ENCODE measurements at regions not wholly inside any gene's neighbourhood (a gene's known extent, or its start where the extent isn't known, plus 50 kb on each side); places are given as distances from the start of the nearest gene placed in this dataset.

DNA sequence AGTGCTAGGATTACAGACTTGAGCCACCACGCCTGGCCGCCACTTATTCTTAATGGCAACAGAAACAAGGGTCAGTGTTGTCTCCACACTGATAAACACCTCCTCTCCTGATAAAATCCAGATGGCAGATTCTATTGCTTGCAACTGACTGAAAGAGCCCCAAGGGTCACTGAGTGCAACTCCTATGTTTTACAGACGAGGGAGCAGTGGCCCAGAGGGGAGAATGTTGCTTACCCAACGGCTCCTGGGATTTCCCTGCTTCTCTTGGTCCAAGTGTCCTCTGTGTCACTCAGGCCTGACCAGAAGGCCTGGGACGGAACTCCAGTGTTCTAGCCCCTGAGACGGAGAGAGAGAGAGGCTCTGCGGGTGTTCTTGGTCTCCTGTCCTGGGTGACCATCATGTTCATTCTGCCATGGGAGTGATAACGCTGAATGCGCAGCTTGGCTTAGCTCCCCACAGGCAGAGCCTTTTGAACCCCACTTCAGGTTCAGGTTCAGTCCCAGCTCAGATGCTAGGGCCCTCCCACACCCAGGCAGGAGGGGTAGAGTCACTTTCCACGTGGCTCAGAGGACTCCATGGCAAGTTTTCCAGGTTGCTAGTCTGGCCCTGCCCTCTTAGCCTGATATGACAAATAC lies 77.3 kb upstream of the NLRP1 start:
- no peaks in the 10 kb centered on the region for H3K36me3 ChIP-seq (replicated peaks)
- no peak overlapping the region for H3K27ac ChIP-seq
- H3K27me3 ChIP-seq (replicated peaks) = no peaks in the 10 kb centered on the region
- TF ChIP-seq, protein P1, sequence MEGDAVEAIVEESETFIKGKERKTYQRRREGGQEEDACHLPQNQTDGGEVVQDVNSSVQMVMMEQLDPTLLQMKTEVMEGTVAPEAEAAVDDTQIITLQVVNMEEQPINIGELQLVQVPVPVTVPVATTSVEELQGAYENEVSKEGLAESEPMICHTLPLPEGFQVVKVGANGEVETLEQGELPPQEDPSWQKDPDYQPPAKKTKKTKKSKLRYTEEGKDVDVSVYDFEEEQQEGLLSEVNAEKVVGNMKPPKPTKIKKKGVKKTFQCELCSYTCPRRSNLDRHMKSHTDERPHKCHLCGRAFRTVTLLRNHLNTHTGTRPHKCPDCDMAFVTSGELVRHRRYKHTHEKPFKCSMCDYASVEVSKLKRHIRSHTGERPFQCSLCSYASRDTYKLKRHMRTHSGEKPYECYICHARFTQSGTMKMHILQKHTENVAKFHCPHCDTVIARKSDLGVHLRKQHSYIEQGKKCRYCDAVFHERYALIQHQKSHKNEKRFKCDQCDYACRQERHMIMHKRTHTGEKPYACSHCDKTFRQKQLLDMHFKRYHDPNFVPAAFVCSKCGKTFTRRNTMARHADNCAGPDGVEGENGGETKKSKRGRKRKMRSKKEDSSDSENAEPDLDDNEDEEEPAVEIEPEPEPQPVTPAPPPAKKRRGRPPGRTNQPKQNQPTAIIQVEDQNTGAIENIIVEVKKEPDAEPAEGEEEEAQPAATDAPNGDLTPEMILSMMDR (IDR thresholded peaks at IDR 0.05; ENCODE audit: low read depth, low read length, missing control alignments) = no peak
- no peak for DNase-seq
- in situ Hi-C loops (cut with HindIII; ENCODE audit: low pct_ligation_motif_present, low sequenced_read_pairs) = no loop called here
- H3K4me3 ChIP-seq (ENCODE audit: low read depth, low read length) = no peak overlapping the region

DNA sequence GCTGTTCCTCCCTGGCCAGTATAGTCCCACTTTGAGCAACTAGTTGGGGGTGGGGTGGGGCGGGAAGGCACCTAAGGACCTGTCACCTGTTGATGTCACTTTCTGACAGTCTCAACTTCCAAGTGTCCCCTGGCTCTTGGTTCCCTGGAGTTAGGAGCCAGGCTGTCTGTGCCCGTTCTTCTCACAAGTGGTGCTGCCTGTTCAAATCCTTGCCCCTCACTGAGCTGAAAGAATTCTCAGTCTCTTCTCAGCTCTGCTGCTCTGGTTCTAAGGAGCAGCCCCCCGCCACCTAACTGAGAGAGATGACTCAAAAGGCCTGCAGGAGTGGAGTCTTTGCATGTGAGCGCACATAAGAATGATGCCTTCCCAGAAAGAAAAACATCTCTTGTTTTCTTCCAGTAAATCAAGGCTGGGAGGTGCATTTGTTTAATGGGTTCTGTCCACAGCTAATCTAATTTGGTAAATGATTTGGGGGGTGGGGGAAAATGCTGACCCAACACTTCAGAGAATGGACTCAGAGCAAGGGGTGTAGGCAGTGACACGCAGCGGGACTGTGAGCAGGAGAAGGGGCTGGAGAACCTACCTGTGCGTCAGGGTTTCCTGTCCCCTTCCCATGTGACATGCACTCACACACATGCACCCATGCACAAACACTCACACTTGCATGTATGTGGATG lies 78.2 kb upstream of the NLRP1 start:
- no peak for DNase-seq
- TF ChIP-seq, protein P1 (IDR thresholded peaks at IDR 0.05; ENCODE audit: low read depth, low read length, missing control alignments) = no peak

DNA sequence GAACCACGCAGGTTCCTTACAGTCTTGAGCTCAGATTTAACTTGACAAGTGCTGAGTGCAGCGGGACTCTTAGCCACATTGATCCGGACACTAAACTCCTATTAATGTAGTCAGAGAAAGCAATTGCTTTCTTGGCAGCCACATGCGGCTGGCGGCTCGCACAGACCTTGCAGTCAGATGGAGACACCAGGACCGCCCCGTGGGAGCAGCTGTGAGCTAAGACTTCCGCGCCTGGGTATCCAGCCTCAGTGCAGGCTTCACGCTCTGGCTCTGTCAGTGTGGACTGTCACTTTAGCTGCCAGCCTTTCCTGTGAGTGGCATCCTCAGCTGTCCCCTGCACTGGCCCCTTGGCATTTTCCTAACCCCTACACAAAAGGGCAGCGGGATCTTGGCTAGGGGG lies 80.9 kb upstream of the NLRP1 start:
- Histone ChIP-seq H3K27ac (no peak overlapping the region), H3K4me3 (ENCODE audit: low read depth, low read length) (no peak overlapping the region), H3K36me3 (replicated peaks) (no peaks in the 10 kb centered on the region), H3K27me3 (replicated peaks) (no peaks in the 10 kb centered on the region)
- in situ Hi-C loops (cut with HindIII; ENCODE audit: low pct_ligation_motif_present, low sequenced_read_pairs) = no loop called here
- TF ChIP-seq, protein P1 (IDR thresholded peaks at IDR 0.05; ENCODE audit: low read depth, low read length, missing control alignments) = no peak
- no peak for DNase-seq

More for the DNA sequence above, 78.2 kb upstream of the NLRP1 start:
- no peaks in the 10 kb centered on the region for H3K27me3 ChIP-seq (replicated peaks)
- no peak overlapping the region for H3K27ac ChIP-seq
- no peaks in the 10 kb centered on the region for H3K36me3 ChIP-seq (replicated peaks)
- no peak overlapping the region for H3K4me3 ChIP-seq (ENCODE audit: low read depth, low read length)
- in situ Hi-C loops (cut with HindIII; ENCODE audit: low pct_ligation_motif_present, low sequenced_read_pairs) = no loop called here

DNA sequence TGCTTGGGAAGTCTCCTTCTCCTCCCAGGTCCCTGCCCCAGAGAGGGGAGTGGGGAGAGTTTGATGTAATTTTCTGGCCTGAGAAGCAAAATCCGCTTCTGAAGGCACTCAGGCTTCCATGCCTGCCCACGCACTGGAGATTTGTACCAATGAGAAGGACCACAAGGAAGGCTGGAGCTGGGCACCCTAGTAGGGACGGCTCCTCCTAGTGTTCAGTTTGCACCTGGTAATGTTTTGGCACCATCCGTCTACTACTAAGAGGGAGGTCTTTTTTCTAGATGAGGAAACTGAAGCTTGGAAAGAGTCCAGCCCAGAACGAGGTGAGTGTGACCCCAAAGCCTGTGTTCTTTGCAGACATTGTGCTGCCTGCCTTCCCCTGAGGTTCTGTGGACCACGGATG lies 83.6 kb upstream of the NLRP1 start:
- in situ Hi-C loops (cut with HindIII; ENCODE audit: low pct_ligation_motif_present, low sequenced_read_pairs) = no loop called here
- Histone ChIP-seq H3K27me3 (replicated peaks) (no peaks in the 10 kb centered on the region), H3K36me3 (replicated peaks) (no peaks in the 10 kb centered on the region)

DNA sequence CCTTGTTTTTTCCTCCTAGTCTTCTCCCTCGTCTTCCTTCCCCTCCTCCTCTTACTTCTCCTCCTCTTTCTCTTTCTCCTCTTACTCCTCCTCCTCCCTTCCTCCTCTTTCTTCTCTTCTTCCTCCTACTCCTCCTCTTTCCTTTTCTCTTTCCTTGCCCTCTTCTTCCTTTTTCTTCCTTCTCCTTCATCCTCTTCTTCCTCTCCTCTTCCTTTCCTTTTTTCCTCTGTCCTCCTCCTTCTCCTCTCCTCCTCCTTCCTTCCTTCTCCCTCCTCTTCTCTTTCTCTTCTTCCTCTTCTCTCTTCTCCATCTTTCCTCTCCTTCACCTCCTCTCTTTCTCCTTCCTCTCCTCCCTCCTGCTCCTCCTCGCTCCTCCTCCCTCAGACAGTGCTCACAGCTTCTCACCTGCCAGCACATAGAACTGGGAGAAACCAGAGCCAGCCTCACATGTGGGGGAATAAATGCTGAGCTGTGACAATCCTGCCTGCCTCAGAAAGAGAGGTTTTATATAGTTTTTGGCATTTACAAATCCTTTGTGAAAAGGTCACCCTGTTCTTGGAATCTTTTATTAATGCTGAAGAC lies 84.3 kb upstream of the NLRP1 start:
- DNase-seq = no peak
- Histone ChIP-seq H3K27ac (no peak overlapping the region), H3K4me3 (ENCODE audit: low read depth, low read length) (no peak overlapping the region), H3K36me3 (replicated peaks) (no peaks in the 10 kb centered on the region), H3K27me3 (replicated peaks) (no peaks in the 10 kb centered on the region)
- in situ Hi-C loops (cut with HindIII; ENCODE audit: low pct_ligation_motif_present, low sequenced_read_pairs) = no loop called here
- TF ChIP-seq, protein P1 (IDR thresholded peaks at IDR 0.05; ENCODE audit: low read depth, low read length, missing control alignments) = no peak

More for the DNA sequence above, 83.6 kb upstream of the NLRP1 start:
- Histone ChIP-seq H3K27ac (no peak overlapping the region), H3K4me3 (ENCODE audit: low read depth, low read length) (no peak overlapping the region)
- TF ChIP-seq, protein P1 (IDR thresholded peaks at IDR 0.05; ENCODE audit: low read depth, low read length, missing control alignments) = no peak
- no peak for DNase-seq
